ENCODE measurements at regions not wholly inside any gene's neighbourhood (a gene's known extent, or its start where the extent isn't known, plus 50 kb on each side); places are given as distances from the start of the nearest gene placed in this dataset.

DNA sequence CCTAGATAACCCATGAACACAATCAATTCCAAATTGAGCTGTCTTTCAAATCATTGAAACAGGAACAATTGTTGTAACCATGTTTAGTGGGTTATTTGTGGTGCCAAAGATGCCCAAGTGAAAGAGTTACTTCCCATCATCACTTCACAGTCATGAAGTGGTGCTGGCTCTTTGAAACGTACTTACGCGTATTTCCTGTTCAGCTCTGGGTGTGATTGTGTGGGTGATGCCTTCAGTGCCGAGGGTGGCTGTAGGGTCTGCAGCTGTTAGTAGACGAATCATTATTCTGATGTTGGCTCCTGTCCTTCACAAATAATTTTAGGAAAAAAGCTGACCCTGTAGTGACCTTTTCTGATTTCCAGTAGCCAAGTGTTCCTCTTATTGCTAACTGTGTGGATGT lies 323.1 kb upstream of the KIAA1217 start:
- Mint-ChIP-seq H3K27ac (ENCODE audit: unreplicated experiment) (no peak overlapping the region), H3K4me3 (ENCODE audit: unreplicated experiment) (no peak overlapping the region), H3K27me3 (ENCODE audit: unreplicated experiment) (no peaks in the 10 kb centered on the region), H3K4me1 (ENCODE audit: unreplicated experiment) (no peaks in the 10 kb centered on the region), H3K36me3 (ENCODE audit: unreplicated experiment) (no peaks in the 10 kb centered on the region), H3K9me3 (ENCODE audit: unreplicated experiment) (no peaks in the 10 kb centered on the region)
- DNase-seq (ENCODE audit: extremely low spot score, unreplicated experiment), result no peak
- TF ChIP-seq, protein P1, sequence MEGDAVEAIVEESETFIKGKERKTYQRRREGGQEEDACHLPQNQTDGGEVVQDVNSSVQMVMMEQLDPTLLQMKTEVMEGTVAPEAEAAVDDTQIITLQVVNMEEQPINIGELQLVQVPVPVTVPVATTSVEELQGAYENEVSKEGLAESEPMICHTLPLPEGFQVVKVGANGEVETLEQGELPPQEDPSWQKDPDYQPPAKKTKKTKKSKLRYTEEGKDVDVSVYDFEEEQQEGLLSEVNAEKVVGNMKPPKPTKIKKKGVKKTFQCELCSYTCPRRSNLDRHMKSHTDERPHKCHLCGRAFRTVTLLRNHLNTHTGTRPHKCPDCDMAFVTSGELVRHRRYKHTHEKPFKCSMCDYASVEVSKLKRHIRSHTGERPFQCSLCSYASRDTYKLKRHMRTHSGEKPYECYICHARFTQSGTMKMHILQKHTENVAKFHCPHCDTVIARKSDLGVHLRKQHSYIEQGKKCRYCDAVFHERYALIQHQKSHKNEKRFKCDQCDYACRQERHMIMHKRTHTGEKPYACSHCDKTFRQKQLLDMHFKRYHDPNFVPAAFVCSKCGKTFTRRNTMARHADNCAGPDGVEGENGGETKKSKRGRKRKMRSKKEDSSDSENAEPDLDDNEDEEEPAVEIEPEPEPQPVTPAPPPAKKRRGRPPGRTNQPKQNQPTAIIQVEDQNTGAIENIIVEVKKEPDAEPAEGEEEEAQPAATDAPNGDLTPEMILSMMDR (IDR thresholded peaks at IDR 0.05), result no peak

DNA sequence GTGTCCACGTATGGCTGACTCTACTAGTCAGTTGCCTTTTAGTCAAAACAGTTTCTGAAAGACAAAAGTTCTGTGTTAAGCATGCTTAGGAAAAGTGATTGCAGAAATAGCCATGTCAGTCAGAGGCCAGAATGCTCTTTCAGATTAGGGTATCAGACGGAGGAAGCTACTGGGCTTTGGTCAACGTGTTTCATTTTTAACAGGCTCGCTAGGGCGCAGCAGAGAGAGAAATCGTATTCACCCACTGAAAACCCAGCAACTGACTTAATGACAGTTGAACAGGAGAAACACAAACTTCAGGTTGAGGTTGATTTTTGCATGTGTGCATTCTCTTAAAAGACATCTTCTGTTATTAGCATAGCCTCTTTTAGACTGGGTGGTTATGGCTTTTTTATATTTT lies 322.6 kb upstream of the KIAA1217 start:
- Mint-ChIP-seq H3K36me3 (ENCODE audit: unreplicated experiment) (no peaks in the 10 kb centered on the region), H3K4me3 (ENCODE audit: unreplicated experiment) (no peak overlapping the region), H3K27me3 (ENCODE audit: unreplicated experiment) (no peaks in the 10 kb centered on the region), H3K9me3 (ENCODE audit: unreplicated experiment) (no peaks in the 10 kb centered on the region), H3K27ac (ENCODE audit: unreplicated experiment) (no peak overlapping the region), H3K4me1 (ENCODE audit: unreplicated experiment) (no peaks in the 10 kb centered on the region)
- TF ChIP-seq, protein P1 (IDR thresholded peaks at IDR 0.05), result no peak
- DNase-seq (ENCODE audit: extremely low spot score, unreplicated experiment), result no peak

DNA sequence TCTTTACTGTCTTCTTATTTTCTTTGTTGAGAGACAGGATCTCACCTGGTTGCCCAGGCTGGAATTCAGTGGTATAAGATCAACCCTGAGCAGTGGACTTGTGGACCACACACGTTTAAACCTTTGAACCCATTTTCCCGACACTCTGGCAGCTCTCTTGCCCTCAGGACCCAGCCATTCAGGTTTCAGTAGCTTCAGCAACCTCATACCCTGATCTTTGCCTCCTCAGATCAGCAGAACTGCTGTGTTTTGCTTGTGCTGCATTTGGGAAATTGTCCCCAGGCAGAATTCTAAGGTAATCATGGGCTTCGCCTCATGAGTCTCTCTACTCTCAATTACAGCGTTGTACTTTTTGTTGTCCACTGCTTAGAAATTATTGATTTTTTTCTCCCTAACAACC lies 317.6 kb upstream of the KIAA1217 start:
- Mint-ChIP-seq H3K4me1 (ENCODE audit: unreplicated experiment) (no peaks in the 10 kb centered on the region), H3K4me3 (ENCODE audit: unreplicated experiment) (no peak overlapping the region), H3K36me3 (ENCODE audit: unreplicated experiment) (no peaks in the 10 kb centered on the region), H3K9me3 (ENCODE audit: unreplicated experiment) (peaks cover 2% of the 10 kb centered on the region), H3K27ac (ENCODE audit: unreplicated experiment) (no peak overlapping the region), H3K27me3 (ENCODE audit: unreplicated experiment) (no peaks in the 10 kb centered on the region)
- TF ChIP-seq, protein P1 (IDR thresholded peaks at IDR 0.05), result no peak
- DNase-seq (ENCODE audit: extremely low spot score, unreplicated experiment), result no peak

DNA sequence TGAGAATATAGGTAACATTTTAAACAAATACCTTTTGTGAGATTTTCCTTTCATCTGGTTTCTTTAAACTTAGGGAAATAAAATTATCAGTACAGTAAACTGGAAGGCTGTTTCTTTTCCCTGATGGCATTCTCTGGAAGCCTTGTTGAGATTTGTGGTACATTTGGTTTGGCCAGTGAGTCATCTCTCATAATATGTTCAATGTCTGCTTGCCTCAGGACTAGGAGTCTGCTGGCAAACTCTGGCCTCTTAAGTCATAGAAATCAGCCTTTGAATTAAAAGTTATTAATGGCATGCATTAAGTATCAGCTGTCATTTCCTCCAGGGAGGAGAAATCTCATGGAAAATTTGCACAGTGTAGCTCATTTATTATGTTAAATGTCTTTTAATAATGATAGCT lies 316.6 kb upstream of the KIAA1217 start:
- no peak for DNase-seq (ENCODE audit: extremely low spot score, unreplicated experiment)
- no peaks in the 10 kb centered on the region for H3K4me1 Mint-ChIP-seq (ENCODE audit: unreplicated experiment)
- TF ChIP-seq, protein P1 (IDR thresholded peaks at IDR 0.05), result no peak
- no peak overlapping the region for H3K4me3 Mint-ChIP-seq (ENCODE audit: unreplicated experiment)
- peaks cover 6% of the 10 kb centered on the region for H3K9me3 Mint-ChIP-seq (ENCODE audit: unreplicated experiment)
- H3K27me3 Mint-ChIP-seq (ENCODE audit: unreplicated experiment), result no peaks in the 10 kb centered on the region
- no peak overlapping the region for H3K27ac Mint-ChIP-seq (ENCODE audit: unreplicated experiment)
- H3K36me3 Mint-ChIP-seq (ENCODE audit: unreplicated experiment), result no peaks in the 10 kb centered on the region

DNA sequence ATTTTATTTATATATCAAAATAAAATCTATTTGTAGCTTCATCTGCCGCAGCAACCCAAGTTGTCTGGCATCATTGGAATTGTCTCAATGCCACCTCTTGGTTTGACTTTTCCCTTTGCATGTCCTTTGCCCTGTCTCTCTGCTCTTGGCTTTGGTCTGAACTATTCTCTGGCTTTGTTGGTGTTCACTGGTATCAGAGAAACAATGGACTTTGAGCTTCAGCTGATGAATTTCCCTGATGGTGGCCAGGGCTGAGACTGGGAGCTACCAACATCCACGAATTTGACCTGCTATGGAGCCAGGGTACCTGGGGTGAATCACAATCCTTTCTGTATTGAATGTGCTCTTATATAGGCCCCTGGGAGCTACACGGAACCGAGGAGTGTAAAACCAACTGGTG lies 311.7 kb upstream of the KIAA1217 start:
- H3K27ac Mint-ChIP-seq (ENCODE audit: unreplicated experiment), result no peak overlapping the region
- no peaks in the 10 kb centered on the region for H3K27me3 Mint-ChIP-seq (ENCODE audit: unreplicated experiment)
- TF ChIP-seq, protein P1 (IDR thresholded peaks at IDR 0.05), result no peak
- H3K4me3 Mint-ChIP-seq (ENCODE audit: unreplicated experiment), result no peak overlapping the region
- no peaks in the 10 kb centered on the region for H3K36me3 Mint-ChIP-seq (ENCODE audit: unreplicated experiment)
- H3K4me1 Mint-ChIP-seq (ENCODE audit: unreplicated experiment), result no peaks in the 10 kb centered on the region
- H3K9me3 Mint-ChIP-seq (ENCODE audit: unreplicated experiment), result peaks cover 11% of the 10 kb centered on the region
- DNase-seq (ENCODE audit: extremely low spot score, unreplicated experiment), result no peak

All from osteocyte (in vitro differentiated cells).